Tibial nerve (tissue), 4 donors: ENCODE measurements at regions not wholly inside any gene's neighbourhood (a gene's known extent, or its start where the extent isn't known, plus 50 kb on each side); places are given as distances from the start of the nearest gene placed in this dataset.

Experiments used
- DNase-seq, 2 donors: peaks; one replicate each; pipeline ENCODE4 v3.0.0-alpha.2; 2019; ENCODE audit warnings: low spot score in 2 of 2
- H3K27ac ChIP-seq, 4 donors: fragments of 200-600 bp; sonication (generic) in 3 of 4; one replicate each; pipeline ENCODE4 v1.5.1; 2017 to 2019; ENCODE audit warnings: mild to moderate bottlenecking in 1 of 4
- H3K27me3 ChIP-seq, 2 donors: fragments of 200-600 bp; sonication (generic) in 1 of 2; one replicate each; pipeline versions ENCODE4 v1.5.1 to v1.6.0; 2017 to 2019
- H3K36me3 ChIP-seq, 3 donors: fragments of 200-600 bp; sonication (generic); one replicate each; pipeline ENCODE4 v1.5.1; 2018 to 2019
- H3K4me1 ChIP-seq, 4 donors: fragments of 200-600 bp; sonication (generic) in 3 of 4; one replicate each; pipeline ENCODE4 v1.5.1; 2017 to 2019
- H3K4me3 ChIP-seq, 4 donors: fragments of 200-600 bp; sonication (generic) in 3 of 4; one replicate each; pipeline ENCODE4 v1.5.1; 2017 to 2019; ENCODE audit warnings: mild to moderate bottlenecking in 1 of 4, moderate library complexity in 1 of 4
- H3K9me3 ChIP-seq, 4 donors: fragments of 200-600 bp; sonication (generic) in 3 of 4; one replicate each; pipeline ENCODE4 v1.5.1; 2017 to 2019
- CTCF ChIP-seq, 5 experiments: fragments of 200-600 bp in 3 of 5; fragments of 450-650 bp in 2 of 5; sonication (generic) in 3 of 5; IDR thresholded peaks; one replicate each; pipeline ENCODE4 v1.5.1; 2016 to 2019; ENCODE audit warnings: antibody characterized with exemption in 5 of 5, mild to moderate bottlenecking in 3 of 5, moderate library complexity in 2 of 5
- EP300 ChIP-seq, 2 donors: sonication (generic); formaldehyde crosslinking; IDR thresholded peaks; one replicate each; pipeline ENCODE4 v1.6.1; 2017; ENCODE audit warnings: antibody characterized with exemption in 2 of 2, mild to moderate bottlenecking in 1 of 2
- POLR2A ChIP-seq, 2 donors: fragments of 450-650 bp; IDR thresholded peaks; one replicate each; pipeline ENCODE4 v1.6.1; 2017; ENCODE audit warnings: antibody characterized with exemption in 2 of 2, mild to moderate bottlenecking in 2 of 2, moderate library complexity in 2 of 2
- WGBS, 2 donors: methylation state at CpG; one replicate each; pipeline ENCODE4 v1.1.5; 2018; 5-methylcytosine and 5-hydroxymethylcytosine counted together

GRCh38 chr15:53462651-53463050 lies 296.8 kb downstream of the WDR72 start:
- H3K27ac ChIP-seq, result no peak overlapping the region
- DNase-seq, result no peak
- H3K4me3 ChIP-seq, result no peak overlapping the region
- 64 to 75% methylated on average over 2 of the region's 2 CpGs for WGBS, 2 donors
- H3K27me3 ChIP-seq, result no peaks in the 10 kb centered on the region
- no peaks in the 10 kb centered on the region for H3K36me3 ChIP-seq
- no peaks in the 10 kb centered on the region for H3K4me1 ChIP-seq
- H3K9me3 ChIP-seq, result peaks cover 0 to 4% (median 0%) of the 10 kb centered on the region in 4 donors
- TF ChIP-seq EP300 (IDR thresholded peaks at IDR 0.05) (no peak), CTCF (IDR thresholded peaks at IDR 0.05) (no peak), POLR2A (IDR thresholded peaks at IDR 0.05) (no peak)

GRCh38 chr15:53461677-53462076 lies 297.8 kb downstream of the WDR72 start:
- TF ChIP-seq EP300 (IDR thresholded peaks at IDR 0.05) (no peak), POLR2A (IDR thresholded peaks at IDR 0.05) (no peak), CTCF (IDR thresholded peaks at IDR 0.05) (no peak)
- Histone ChIP-seq H3K4me1 (no peaks in the 10 kb centered on the region), H3K27ac (no peak overlapping the region), H3K4me3 (no peak overlapping the region), H3K27me3 (no peaks in the 10 kb centered on the region), H3K9me3 (peaks cover 0 to 4% (median 0%) of the 10 kb centered on the region in 4 donors), H3K36me3 (no peaks in the 10 kb centered on the region)
- no peak for DNase-seq
- 90 to 96% methylated on average over 3 of the region's 3 CpGs for WGBS, 2 donors

GRCh38 chr15:53458736-53459135 lies 300.7 kb downstream of the WDR72 start:
- 75 to 78% methylated on average over 1 of the region's 1 CpG for WGBS, 2 donors
- no peak for DNase-seq
- peaks cover 0 to 4% (median 0%) of the 10 kb centered on the region in 4 donors for H3K9me3 ChIP-seq
- H3K4me3 ChIP-seq, result no peak overlapping the region
- no peaks in the 10 kb centered on the region for H3K36me3 ChIP-seq
- H3K27ac ChIP-seq, result no peak overlapping the region
- no peaks in the 10 kb centered on the region for H3K4me1 ChIP-seq
- TF ChIP-seq CTCF (IDR thresholded peaks at IDR 0.05) (no peak), POLR2A (IDR thresholded peaks at IDR 0.05) (no peak), EP300 (IDR thresholded peaks at IDR 0.05) (no peak)
- no peaks in the 10 kb centered on the region for H3K27me3 ChIP-seq

GRCh38 chr15:53457479-53457878 lies 302.0 kb downstream of the WDR72 start:
- Histone ChIP-seq H3K9me3 (peaks cover 0 to 4% (median 0%) of the 10 kb centered on the region in 4 donors), H3K27ac (no peak overlapping the region), H3K27me3 (no peaks in the 10 kb centered on the region), H3K4me1 (no peaks in the 10 kb centered on the region), H3K4me3 (no peak overlapping the region), H3K36me3 (no peaks in the 10 kb centered on the region)
- no peak for DNase-seq
- no peak for TF ChIP-seq CTCF (IDR thresholded peaks at IDR 0.05)
- TF ChIP-seq POLR2A (IDR thresholded peaks at IDR 0.05), result no peak
- TF ChIP-seq EP300 (IDR thresholded peaks at IDR 0.05), result no peak
- 66 to 68% methylated on average over 3 of the region's 3 CpGs for WGBS, 2 donors

GRCh38 chr15:53454843-53455721 lies 304.4 kb downstream of the WDR72 start:
- Histone ChIP-seq H3K36me3 (no peaks in the 10 kb centered on the region), H3K4me1 (no peaks in the 10 kb centered on the region), H3K4me3 (no peak overlapping the region), H3K9me3 (no peaks in the 10 kb centered on the region), H3K27ac (no peak overlapping the region), H3K27me3 (no peaks in the 10 kb centered on the region)
- DNase-seq, result no peak
- 58 to 64% methylated on average over 8 of the region's 8 CpGs for WGBS, 2 donors
- TF ChIP-seq POLR2A (IDR thresholded peaks at IDR 0.05), result no peak
- no peak for TF ChIP-seq CTCF (IDR thresholded peaks at IDR 0.05)
- no peak for TF ChIP-seq EP300 (IDR thresholded peaks at IDR 0.05)
